GM21526 (cell line): ENCODE measurements at regions not wholly inside any gene's neighbourhood (a gene's known extent, or its start where the extent isn't known, plus 50 kb on each side); places are given as distances from the start of the nearest gene placed in this dataset.

Experiments
- ATAC-seq: cut with Tn5 transposase; IDR thresholded peaks from one replicate; pipeline ENCODE4 v1.9.1; 2021; ENCODE audit warnings: moderate library complexity; ENCODE audit not compliant: unreplicated experiment, low FRiP score

DNA sequence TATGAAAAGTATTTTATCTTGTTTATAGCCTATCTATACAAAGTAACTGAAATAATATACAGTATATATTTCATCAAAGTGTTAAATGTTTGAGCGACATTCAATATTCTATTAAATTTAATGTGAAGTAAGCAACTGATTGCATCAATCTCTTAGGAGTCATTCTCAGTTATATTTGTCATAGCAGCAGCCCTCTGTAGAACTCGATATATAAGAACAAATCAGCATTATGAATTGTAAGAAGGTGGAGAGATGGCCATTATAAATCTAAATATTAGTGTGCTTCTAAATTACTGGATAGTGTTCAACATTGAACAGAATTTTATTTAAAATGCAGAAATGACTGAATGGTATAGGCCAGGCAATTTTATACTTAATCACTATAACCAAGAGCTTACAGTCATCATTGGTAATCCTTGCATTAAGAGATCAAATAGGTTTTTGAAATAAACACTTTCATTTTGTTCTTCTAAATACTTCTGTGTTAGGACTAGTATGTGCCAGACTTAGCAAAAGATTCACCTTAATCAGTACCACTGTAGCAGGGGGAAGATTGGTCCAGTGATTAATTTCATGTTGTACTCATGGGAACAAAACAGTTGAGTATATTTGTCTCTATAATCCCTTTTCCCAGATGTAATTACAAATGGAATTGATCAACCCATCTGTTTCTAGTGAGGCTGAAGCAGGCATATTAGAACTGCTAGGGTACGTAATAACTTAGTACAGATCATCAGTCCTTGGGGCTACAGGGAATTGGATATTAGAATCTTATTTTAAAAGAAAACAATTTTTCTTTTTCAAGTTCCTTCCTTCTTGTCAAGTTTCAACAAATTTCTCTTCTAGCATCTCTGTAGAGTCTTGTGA lies 108.3 kb upstream of the TYRP1 start:
- no peak for ATAC-seq

DNA sequence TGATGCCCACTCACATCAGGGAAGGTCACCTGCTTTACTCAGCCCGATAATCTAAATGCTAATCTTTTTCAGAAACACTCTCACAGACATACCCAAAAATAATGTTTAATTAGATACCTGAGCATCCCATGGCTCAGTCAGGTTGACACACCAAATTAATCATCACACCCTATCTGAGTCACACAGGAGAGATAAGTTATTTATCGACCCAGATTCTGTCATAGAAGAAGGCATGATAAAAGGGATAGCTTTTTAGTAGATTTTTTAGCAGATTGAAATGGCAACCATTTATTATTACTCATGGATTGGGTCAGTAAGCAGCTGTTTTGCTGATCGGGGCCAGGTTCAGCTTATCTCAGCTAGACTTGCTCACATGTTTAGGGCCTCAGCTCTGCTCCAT lies 97.8 kb upstream of the TYRP1 start:
- no peak for ATAC-seq

DNA sequence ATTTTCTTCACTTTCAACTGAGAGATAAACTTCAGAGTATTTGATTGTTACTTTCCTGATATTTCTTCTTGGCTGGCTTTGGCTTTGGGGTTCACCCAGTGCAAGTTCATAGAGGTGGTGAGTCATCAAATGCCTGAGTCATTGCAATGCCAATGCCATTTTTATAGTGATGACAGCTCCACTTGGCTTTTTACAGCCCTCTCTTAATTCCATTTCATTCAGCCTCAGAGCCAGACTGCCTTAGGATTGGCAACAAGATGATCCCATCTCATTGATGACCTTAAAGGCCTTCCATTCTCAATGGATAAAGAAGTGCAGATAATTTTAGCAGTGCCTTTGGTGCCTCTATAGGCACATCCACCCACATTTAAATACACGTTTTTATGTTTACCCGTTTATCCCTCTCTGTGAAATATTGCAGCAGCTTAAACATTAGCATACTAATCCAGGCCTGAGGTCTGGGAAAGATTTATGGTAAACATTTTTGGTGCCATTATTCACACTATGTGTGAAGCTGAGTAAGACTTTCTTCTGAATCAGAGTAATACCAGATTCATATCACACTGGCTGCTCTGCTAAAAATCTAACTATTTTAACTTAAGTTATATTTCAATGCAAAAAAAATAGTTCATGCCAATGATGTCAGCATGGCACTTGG lies 88.9 kb upstream of the TYRP1 start:
- ATAC-seq, result no peak

DNA sequence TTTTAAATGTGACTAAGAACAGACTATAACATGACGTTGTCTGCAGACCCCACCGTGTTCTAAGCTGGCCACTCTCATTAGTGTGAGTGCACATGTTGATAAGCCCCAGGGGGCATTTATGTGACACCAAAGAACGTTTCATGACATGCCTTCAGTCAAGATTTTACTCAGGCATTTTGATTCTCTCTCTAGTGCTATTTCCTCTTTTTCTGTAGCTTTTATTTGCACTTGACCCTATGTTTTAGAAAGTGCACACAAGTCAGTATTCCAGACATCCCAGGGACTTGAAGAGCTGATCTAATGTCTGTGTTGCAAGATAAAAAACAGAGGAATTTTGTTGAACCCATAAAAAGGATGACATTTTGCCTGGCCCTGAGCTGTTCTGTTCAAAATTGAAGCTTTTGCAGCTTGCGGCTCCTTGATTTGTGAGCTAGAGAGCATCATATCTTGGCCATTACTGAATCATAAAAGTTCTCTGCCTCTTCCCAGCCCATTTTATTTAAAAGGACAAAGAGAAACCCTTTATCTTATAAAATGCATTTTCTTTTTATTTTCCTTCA lies 80.9 kb upstream of the TYRP1 start:
- ATAC-seq, result no peak

DNA sequence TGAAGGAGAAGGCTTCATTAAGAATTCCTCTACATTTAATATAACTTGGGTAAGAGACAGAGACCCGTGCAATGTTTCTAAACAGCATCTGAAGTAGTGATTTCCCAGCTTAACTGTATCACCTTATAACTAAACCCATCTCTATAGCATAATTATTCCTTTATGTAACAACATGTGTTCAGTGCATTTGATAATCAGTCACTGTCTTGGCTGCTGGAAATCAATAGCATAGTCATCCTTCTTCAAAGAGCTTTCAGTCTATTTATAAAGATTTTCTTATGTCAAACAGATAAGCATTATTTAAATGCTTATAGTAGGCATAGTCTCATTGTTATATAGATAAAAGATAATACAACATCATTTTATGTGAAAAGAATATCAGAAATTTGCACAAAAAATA lies 80.1 kb upstream of the TYRP1 start:
- no peak for ATAC-seq

DNA sequence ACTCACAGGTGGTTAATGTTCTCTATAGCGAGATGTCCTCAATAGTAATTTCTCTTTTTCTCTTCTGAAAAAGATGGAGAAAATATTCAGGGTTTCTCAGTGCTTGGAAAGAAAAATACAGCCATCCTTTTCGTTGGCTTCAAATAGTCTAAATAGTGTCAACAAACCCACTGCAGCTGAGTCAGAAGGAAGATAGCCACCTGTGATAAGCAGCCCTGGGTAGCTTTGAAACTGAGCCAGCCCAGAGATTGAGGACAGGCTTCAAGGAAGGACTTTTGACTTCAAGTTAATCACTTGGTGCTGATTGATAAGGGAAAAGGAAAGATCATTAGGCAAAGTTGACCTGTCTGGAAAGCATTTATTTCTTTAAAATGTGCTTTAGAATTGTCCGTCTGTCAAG lies 78.7 kb upstream of the TYRP1 start:
- no peak for ATAC-seq

DNA sequence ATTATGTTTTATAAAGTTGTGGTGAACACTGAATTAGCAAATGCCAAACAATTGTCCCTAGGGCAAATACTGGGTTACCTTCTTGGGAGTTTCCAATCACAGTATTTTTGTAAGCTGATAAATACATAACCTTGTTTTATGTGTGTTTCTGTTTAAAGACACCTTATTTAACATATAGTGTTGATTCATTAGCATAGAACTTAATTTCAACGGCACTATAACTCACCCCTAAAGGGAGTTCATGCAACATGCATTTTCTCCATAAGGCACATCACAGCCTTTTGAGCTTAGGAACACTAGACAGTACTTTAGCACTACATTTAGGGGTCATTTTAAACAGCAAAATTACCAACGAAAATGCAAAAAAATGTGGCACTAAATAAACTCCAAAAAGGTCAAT lies 74.2 kb upstream of the TYRP1 start:
- no peak for ATAC-seq

DNA sequence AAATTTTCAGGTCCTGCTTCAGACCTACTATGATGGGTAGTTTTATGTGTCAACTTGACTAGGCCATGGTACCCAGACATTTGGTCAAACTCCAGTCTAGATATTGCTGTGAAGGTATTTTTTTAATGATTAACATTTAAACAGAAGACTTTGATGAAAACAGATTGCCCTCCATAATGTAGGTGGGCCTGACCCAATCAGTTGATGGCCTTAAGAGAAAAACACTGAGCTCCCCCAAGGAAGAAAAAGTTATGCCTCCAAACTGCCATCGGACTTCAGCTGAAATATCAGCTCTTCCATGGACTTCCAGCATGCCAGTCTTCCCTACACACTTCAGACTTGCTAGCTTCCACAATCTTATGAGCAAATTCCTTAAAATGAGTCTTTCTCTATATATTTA lies 67.3 kb upstream of the TYRP1 start:
- ATAC-seq, result no peak

DNA sequence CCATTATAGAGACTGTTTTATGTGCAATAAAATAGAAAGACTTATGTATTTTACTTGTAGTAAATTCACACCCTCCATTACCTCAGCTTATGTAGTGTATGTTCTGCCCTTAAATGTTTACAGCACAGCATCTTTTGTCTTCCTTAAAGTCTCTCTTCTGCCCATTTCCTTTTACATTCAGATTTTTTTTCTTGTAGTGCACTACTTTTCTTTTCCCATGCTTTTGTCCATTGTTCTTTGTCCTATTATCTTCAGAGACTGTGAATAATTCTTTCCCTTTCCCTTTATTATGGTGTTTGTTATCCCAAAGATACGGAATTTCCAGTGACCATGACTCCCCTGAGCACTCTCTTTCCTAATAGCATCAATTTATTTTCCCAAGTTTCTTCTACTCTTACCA lies 66.1 kb upstream of the TYRP1 start:
- no peak for ATAC-seq

DNA sequence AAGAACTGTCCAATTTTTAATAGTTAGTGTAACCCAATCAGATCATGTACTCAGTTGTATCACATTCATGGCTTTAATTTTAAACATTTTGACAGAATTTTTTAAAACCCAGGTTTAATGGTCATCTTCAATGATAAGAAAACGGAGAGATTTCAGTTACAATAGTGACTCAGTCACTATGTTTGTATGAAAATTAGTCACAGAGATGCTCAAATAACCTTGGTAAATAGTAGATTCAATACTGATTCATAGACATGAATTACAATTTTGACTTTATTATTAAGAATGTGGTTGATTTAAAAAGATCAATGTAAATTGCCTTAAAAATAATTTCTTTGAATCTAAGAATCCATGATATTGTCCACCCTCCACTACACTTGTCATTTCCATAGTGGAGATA lies 64.6 kb upstream of the TYRP1 start:
- no peak for ATAC-seq

DNA sequence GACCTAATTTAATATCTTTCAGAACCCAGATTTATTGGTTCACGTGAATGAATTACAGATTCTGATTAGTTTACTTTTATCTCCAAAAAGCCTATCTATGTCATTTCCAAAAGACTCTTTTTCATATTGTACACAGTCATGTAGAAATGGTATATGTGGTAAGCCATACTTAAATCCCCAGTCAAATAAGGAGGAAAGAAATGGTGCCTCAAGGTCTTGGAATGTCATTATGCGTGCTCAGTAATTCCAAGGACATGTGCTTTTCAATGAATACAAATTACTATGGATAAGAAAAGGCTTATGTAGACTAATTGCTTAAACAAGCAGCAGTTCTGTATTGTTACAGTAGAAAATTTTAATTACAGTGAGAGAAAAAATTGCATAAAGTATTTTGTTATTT lies 64.1 kb upstream of the TYRP1 start:
- no peak for ATAC-seq

DNA sequence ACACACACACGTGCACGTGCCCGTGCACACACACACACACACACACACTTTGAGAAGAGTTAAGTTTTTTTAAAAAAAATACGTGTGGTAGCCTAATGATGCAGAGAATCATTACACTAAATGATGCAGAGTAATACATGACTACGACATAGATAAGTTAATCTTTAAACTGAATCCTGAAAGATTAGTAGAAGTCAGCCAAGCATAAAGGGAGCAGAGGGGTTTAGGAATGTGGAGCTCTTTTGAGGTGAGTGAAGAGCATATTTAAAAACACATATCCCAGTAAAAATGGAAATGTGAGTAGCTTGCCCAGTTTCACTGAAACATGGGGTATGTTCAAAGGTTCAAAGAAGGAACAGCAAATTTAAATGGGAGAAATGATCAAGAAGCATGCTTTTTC lies 61.3 kb upstream of the TYRP1 start:
- ATAC-seq, result no peak

DNA sequence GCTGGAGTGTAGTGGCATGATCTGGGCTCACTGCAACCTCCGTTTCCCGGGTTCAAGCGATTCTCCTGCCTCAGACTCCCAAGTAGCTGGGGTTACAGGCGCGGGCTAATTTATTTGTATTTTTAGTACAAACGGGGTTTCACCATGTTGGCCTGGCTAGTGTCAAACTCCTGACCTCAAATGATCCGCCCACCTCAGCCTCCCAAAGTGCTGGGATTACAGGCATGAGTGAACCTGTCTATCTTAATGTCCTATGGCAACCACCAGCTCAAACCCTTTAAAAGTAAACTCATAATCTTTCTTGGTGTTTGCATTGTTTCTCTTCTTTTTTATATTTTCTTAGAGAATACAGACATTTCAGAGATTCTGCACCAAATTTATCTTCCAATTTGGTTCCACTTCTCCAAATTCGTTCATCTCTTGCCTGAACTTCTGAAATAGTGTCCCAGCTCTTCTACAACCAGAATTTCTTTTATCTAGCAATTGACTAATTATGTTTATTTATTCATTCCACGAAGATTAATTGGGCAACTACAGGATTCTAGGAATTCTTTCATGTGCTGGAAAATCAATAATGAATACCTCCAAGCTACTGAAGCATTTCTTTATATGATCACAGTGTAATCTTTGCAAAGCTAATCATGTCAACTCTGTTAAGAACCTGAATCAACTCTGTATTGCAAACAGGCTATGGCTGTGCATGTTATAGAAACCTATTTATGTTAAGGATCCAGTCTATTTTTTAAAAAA lies 60.0 kb upstream of the TYRP1 start:
- ATAC-seq, result no peak

DNA sequence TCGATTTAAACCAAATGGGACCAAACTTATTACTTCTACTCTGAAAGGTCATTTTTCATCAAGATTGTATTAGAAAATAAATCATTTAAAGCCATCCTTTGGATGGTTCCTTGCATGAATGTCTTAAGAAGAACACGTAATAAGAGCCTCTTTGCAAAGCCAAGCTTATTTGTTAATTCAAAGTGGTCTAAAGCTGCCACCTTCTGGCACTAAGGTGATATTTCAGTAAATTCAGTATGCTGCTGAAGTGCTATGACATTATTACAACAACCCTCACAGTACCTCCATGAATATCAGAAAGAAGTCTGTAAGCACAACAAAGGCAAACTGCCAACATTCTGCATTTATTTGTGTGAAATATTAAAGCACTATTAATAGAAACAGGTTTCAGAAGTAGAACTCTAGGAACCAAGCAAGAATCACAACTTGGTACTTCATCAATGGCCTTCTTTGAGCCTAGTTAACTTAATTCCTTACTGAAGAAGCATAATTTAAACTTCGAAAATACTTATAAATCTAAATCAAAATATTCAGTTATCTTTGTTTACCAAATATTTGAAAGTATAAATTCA lies 53.1 kb upstream of the TYRP1 start:
- ATAC-seq, result no peak

DNA sequence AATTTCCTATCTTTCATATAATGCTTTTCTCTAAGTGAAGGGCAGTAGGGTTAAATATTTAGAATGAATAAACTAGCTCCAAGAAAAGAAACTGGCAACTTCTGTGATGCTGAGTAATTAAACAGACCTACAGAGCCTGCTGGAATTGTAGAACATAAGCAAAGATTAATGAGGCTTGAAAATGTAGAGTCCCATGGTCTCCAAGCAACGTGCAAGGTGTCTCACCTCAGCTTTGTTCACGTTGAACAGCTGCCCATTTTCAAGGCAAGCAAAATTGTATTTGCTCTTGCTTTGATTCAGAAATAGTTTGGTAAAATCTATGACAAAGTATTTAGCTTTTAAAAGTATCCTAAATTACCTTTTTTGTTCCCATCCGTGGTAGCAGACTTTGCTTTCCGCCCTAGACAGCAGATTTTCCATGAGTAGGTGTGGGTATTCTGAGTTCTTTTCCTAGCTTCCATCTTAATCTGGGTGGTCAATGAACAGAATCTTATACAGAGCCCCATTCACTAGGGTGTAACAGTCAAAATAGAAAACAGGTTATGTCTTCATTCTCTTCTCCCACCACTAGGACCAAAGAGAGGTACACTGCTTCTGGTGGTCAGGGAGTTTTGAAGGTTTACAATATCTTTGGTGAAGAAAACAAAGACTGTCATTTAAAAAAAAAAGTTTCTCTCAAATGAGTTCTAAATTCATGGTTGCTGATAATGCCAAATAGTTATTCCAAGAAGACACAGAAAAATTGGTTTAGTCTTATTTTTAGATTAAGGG lies 52.1 kb upstream of the TYRP1 start:
- ATAC-seq, result no peak
